ENCODE measurements at regions not wholly inside any gene's neighbourhood (a gene's known extent, or its start where the extent isn't known, plus 50 kb on each side); places are given as distances from the start of the nearest gene placed in this dataset.

- H3K4me1 ChIP-seq (ENCODE audit: control insufficient read depth, insufficient read depth, low read length), result no peaks in the 10 kb centered on the region
- CTCF ChIA-PET, result interaction anchor here (0.9 kb wide), 1 partner anchor 369 kb away, joined by 5 read pairs; no protein-coding TSS in a partner anchor
- TF ChIP-seq ZNF175 (tag by site-specific recombination; IDR thresholded peaks at IDR 0.05) (no peak), ZSCAN23 (tag by site-specific recombination; IDR thresholded peaks at IDR 0.05) (no peak), ZNF792 (tag by site-specific recombination; IDR thresholded peaks at IDR 0.05) (no peak), SP2 (tag by site-specific recombination; IDR thresholded peaks at IDR 0.05) (no peak), ZSCAN30 (tag by site-specific recombination; IDR thresholded peaks at IDR 0.05) (no peak), ZNF354C (tag by site-specific recombination; IDR thresholded peaks at IDR 0.05; ENCODE audit: borderline replicate concordance, low read depth) (no peak), ZNF645 (tag by site-specific recombination; IDR thresholded peaks at IDR 0.05) (no peak), ZNF239 (tag by site-specific recombination; IDR thresholded peaks at IDR 0.05) (no peak), PATZ1 (tag by site-specific recombination; IDR thresholded peaks at IDR 0.05) (no peak), ZNF133 (tag by site-specific recombination; IDR thresholded peaks at IDR 0.05) (no peak), SP3 (tag by site-specific recombination; IDR thresholded peaks at IDR 0.05) (no peak), GFI1B (tag by site-specific recombination; IDR thresholded peaks at IDR 0.05) (no peak), KLF8 (tag by site-specific recombination; IDR thresholded peaks at IDR 0.05) (no peak), HOXC10 (CRISPR knock-in tag; IDR thresholded peaks at IDR 0.05) (no peak), BCL11A (tag by site-specific recombination; IDR thresholded peaks at IDR 0.05; ENCODE audit: low read depth) (no peak), EGR2 (tag by site-specific recombination; IDR thresholded peaks at IDR 0.05; ENCODE audit: low read depth) (no peak), ZNF76 (tag by site-specific recombination; IDR thresholded peaks at IDR 0.05; ENCODE audit: borderline replicate concordance, low read depth) (no peak), ZFP3 (tag by site-specific recombination; IDR thresholded peaks at IDR 0.05; ENCODE audit: low read depth) (no peak), ZNF843 (tag by site-specific recombination; IDR thresholded peaks at IDR 0.05) (no peak)
- POLR2A ChIA-PET, result no interaction called here
- no peak overlapping the region for H3K27ac ChIP-seq (ENCODE audit: extremely low read depth, low read depth, low read length)
- H3K36me3 ChIP-seq (ENCODE audit: control insufficient read depth in 2 of 2, insufficient read depth in 1 of 2, low read length in 2 of 2), result no peaks in the 10 kb centered on the region
- H3K4me3 ChIP-seq (ENCODE audit: low read depth, low read length), result no peak overlapping the region
- no peaks in the 10 kb centered on the region for H3K9me3 ChIP-seq (ENCODE audit: control insufficient read depth, insufficient read depth, low read depth, low read length)
These were observed 343.2 kb upstream of the ZP4 start for GRCh38 chr1:238233966-238234365.

GRCh38 chr1:238232084-238232710 is 341.5 kb upstream of the ZP4 start:
- no peaks in the 10 kb centered on the region for H3K9me3 ChIP-seq (ENCODE audit: control insufficient read depth, insufficient read depth, low read depth, low read length)
- no peak overlapping the region for H3K27ac ChIP-seq (ENCODE audit: extremely low read depth, low read depth, low read length)
- H3K4me1 ChIP-seq (ENCODE audit: control insufficient read depth, insufficient read depth, low read length), result no peaks in the 10 kb centered on the region
- ChIA-PET POLR2A (no interaction called here), CTCF (interaction anchor here (0.9 to 2.3 kb wide), 3 partner anchors 20 to 381 kb away, joined by 3 to 10 read pairs (median 5); no protein-coding TSS in a partner anchor)
- no peak overlapping the region for H3K4me3 ChIP-seq (ENCODE audit: low read depth, low read length)
- H3K36me3 ChIP-seq (ENCODE audit: control insufficient read depth in 2 of 2, insufficient read depth in 1 of 2, low read length in 2 of 2), result no peaks in the 10 kb centered on the region
- no peak for TF ChIP-seq YY1 (tag by site-specific recombination; IDR thresholded peaks at IDR 0.05)
- TF ChIP-seq ZNF580 (tag by site-specific recombination; IDR thresholded peaks at IDR 0.05), result no peak
- TF ChIP-seq ZNF521 (tag by site-specific recombination; IDR thresholded peaks at IDR 0.05), result no peak
- no peak for TF ChIP-seq PRDM4 (tag by site-specific recombination; IDR thresholded peaks at IDR 0.05)
- TF ChIP-seq ZFP37 (tag by site-specific recombination; IDR thresholded peaks at IDR 0.05), result no peak
- TF ChIP-seq INSM2 (tag by site-specific recombination; IDR thresholded peaks at IDR 0.05), result no peak
- TF ChIP-seq ZNF692 (tag by site-specific recombination; IDR thresholded peaks at IDR 0.05), result no peak
- TF ChIP-seq ZNF221 (tag by site-specific recombination; IDR thresholded peaks at IDR 0.05; ENCODE audit: borderline replicate concordance), result no peak
- TF ChIP-seq SETDB1 (IDR thresholded peaks at IDR 0.05; ENCODE audit: insufficient read length, low read length), result no peak
- TF ChIP-seq BCL11A (tag by site-specific recombination; IDR thresholded peaks at IDR 0.05; ENCODE audit: low read depth), result no peak
